ENCODE measurements at regions not wholly inside any gene's neighbourhood (a gene's known extent, or its start where the extent isn't known, plus 50 kb on each side); places are given as distances from the start of the nearest gene placed in this dataset.
"Not testable (repeated sequence)": the region's sequence is repeated elsewhere in the genome, so short reads cannot be mapped to it uniquely, and the experiment has no call there.

GRCh38 chr15:19987389-19988048 lies 554.1 kb downstream of the GOLGA6L6 start:
- H3K9me3 ChIP-seq = no peaks in the 10 kb centered on the region
- H3K27ac ChIP-seq = no peak overlapping the region
- H3K27me3 ChIP-seq = no peaks in the 10 kb centered on the region
- H3K36me3 ChIP-seq = no peaks in the 10 kb centered on the region
- no peak for TF ChIP-seq CTCF (IDR thresholded peaks at IDR 0.05)
- no peak for DNase-seq (ENCODE audit: low spot score)
- no peaks in the 10 kb centered on the region for H3K4me1 ChIP-seq
- no peak overlapping the region for H3K4me3 ChIP-seq

GRCh38 chr15:19984101-19984500 lies 557.5 kb downstream of the GOLGA6L6 start:
- Histone ChIP-seq H3K27me3 (no peaks in the 10 kb centered on the region), H3K9me3 (no peaks in the 10 kb centered on the region), H3K4me3 (no peak overlapping the region), H3K27ac (no peak overlapping the region), H3K4me1 (no peaks in the 10 kb centered on the region), H3K36me3 (no peaks in the 10 kb centered on the region)
- no peak for DNase-seq (ENCODE audit: low spot score)
- TF ChIP-seq CTCF (IDR thresholded peaks at IDR 0.05) = no peak

GRCh38 chr15:19974998-19975397 lies 566.6 kb downstream of the GOLGA6L6 start:
- no peak for DNase-seq (ENCODE audit: low spot score)
- no peak for TF ChIP-seq CTCF (IDR thresholded peaks at IDR 0.05)
- Histone ChIP-seq H3K4me3 (no peak overlapping the region), H3K27ac (no peak overlapping the region), H3K36me3 (no peaks in the 10 kb centered on the region), H3K9me3 (no peaks in the 10 kb centered on the region), H3K4me1 (no peaks in the 10 kb centered on the region), H3K27me3 (no peaks in the 10 kb centered on the region)

GRCh38 chr15:19973718-19974117 lies 567.9 kb downstream of the GOLGA6L6 start:
- Histone ChIP-seq H3K36me3 (no peaks in the 10 kb centered on the region), H3K27ac (no peak overlapping the region), H3K4me1 (no peaks in the 10 kb centered on the region), H3K4me3 (no peak overlapping the region), H3K9me3 (no peaks in the 10 kb centered on the region), H3K27me3 (no peaks in the 10 kb centered on the region)
- DNase-seq (ENCODE audit: low spot score) = no peak
- TF ChIP-seq CTCF (IDR thresholded peaks at IDR 0.05) = no peak

GRCh38 chr15:19972582-19972981 lies 569.0 kb downstream of the GOLGA6L6 start:
- H3K27ac ChIP-seq; H3K4me3 ChIP-seq; H3K4me1 ChIP-seq; H3K27me3 ChIP-seq; H3K36me3 ChIP-seq; DNase-seq (ENCODE audit: low spot score); H3K9me3 ChIP-seq: not testable (repeated sequence)

- H3K4me1 ChIP-seq; H3K27ac ChIP-seq; H3K27me3 ChIP-seq; H3K36me3 ChIP-seq; H3K4me3 ChIP-seq; H3K9me3 ChIP-seq; DNase-seq (ENCODE audit: low spot score): not testable (repeated sequence)
Measured at GRCh38 chr15:19965574-19965973, 576.0 kb downstream of the GOLGA6L6 start.

- H3K9me3 ChIP-seq; H3K4me3 ChIP-seq; H3K27me3 ChIP-seq; H3K27ac ChIP-seq; H3K4me1 ChIP-seq; H3K36me3 ChIP-seq; DNase-seq (ENCODE audit: low spot score): not testable (repeated sequence)
Measured at GRCh38 chr15:19964480-19964879, 577.1 kb downstream of the GOLGA6L6 start.
